GM23338 (cell line): ENCODE measurements at regions not wholly inside any gene's neighbourhood (a gene's known extent, or its start where the extent isn't known, plus 50 kb on each side); places are given as distances from the start of the nearest gene placed in this dataset.

Source experiments
- ATAC-seq: fragments of 200-7000 bp; cut with Tn5 transposase; 3 replicates; pipeline ENCODE4 v1.9.1; 2020
- DNase-seq: peaks from one replicate; pipeline ENCODE4 v3.0.0-alpha.2; 2015; ENCODE audit warnings: low spot score
- H2AFZ ChIP-seq: fragments of 200-600 bp; sonication (generic); 2 replicates; pipeline ENCODE4 v1.8.0; 2016; ENCODE audit warnings: antibody characterized with exemption, mild to moderate bottlenecking, moderate library complexity
- H3F3A ChIP-seq: fragments of 200-600 bp; sonication (generic); replicated peaks from 2 replicates; pipeline ENCODE4 v1.8.0; 2017; ENCODE audit warnings: antibody characterized with exemption, mixed run types, low read depth
- H3K27ac ChIP-seq: fragments of 200-600 bp; sonication (generic); 2 replicates; pipeline ENCODE4 v1.6.1; 2016; ENCODE audit warnings: low read depth
- H3K27me3 ChIP-seq: fragments of 200-600 bp; sonication (generic); 2 replicates; pipeline ENCODE4 v1.8.0; 2016; ENCODE audit warnings: mild to moderate bottlenecking, mixed run types, moderate library complexity; ENCODE audit not compliant: insufficient read depth
- H3K36me3 ChIP-seq: fragments of 200-600 bp; sonication (generic); 2 replicates; pipeline ENCODE4 v1.8.0; 2016; ENCODE audit warnings: mild to moderate bottlenecking; ENCODE audit not compliant: insufficient read depth
- H3K4me1 ChIP-seq: fragments of 200-600 bp; sonication (generic); 2 replicates; pipeline ENCODE4 v1.8.0; 2016; ENCODE audit warnings: mild to moderate bottlenecking, moderate library complexity; ENCODE audit not compliant: insufficient read depth
- H3K4me2 ChIP-seq: fragments of 200-600 bp; sonication (generic); 2 replicates; pipeline ENCODE4 v1.7.1; 2017; ENCODE audit warnings: mixed run types
- H3K4me3 ChIP-seq: fragments of 200-600 bp; sonication (generic); 2 replicates; pipeline ENCODE4 v1.6.1; 2016; ENCODE audit warnings: mixed run types
- H3K79me2 ChIP-seq: fragments of 200-600 bp; sonication (generic); replicated peaks from 2 replicates; pipeline ENCODE4 v1.8.0; 2017; ENCODE audit warnings: mild to moderate bottlenecking; ENCODE audit not compliant: insufficient read depth
- H3K9me2 ChIP-seq: fragments of 200-600 bp; sonication (generic); 2 replicates; pipeline ENCODE4 v1.8.0; 2017; ENCODE audit not compliant: insufficient read depth
- H4K20me1 ChIP-seq: fragments of 200-600 bp; sonication (generic); replicated peaks from 2 replicates; pipeline ENCODE4 v1.8.0; 2017; ENCODE audit warnings: mild to moderate bottlenecking; ENCODE audit not compliant: insufficient read depth
- H3K27ac Mint-ChIP-seq: 2 replicates; pipeline ENCODE4 v1.8.0; 2020; ENCODE audit warnings: inconsistent platforms, mild to moderate bottlenecking, moderate library complexity, mixed read lengths
- H3K27me3 Mint-ChIP-seq: 3 replicates; pipeline ENCODE4 v1.8.0; 2022; ENCODE audit warnings: low read depth, mild to moderate bottlenecking, moderate library complexity, mixed read lengths, inconsistent platforms; ENCODE audit not compliant: insufficient read depth, poor library complexity
- H3K36me3 Mint-ChIP-seq: 3 replicates; pipeline ENCODE4 v1.8.0; 2021; ENCODE audit warnings: low read depth, mild to moderate bottlenecking, inconsistent platforms, moderate library complexity, mixed read lengths
- H3K4me1 Mint-ChIP-seq: 3 replicates; pipeline ENCODE4 v1.8.0; 2020; ENCODE audit warnings: mild to moderate bottlenecking, inconsistent platforms, mixed read lengths
- H3K4me3 Mint-ChIP-seq: 3 replicates; pipeline ENCODE4 v1.8.0; 2021; ENCODE audit warnings: moderate library complexity, mild to moderate bottlenecking, inconsistent platforms, mixed read lengths
- H3K9me3 Mint-ChIP-seq: 3 replicates; pipeline ENCODE4 v1.8.0; 2020; ENCODE audit warnings: moderate library complexity, mild to moderate bottlenecking, inconsistent platforms, mixed read lengths
- ETS1 ChIP-seq: IDR thresholded peaks from 2 replicates; pipeline ENCODE4 v1.6.1; 2016; ENCODE audit warnings: antibody characterized with exemption
- JUNB ChIP-seq: IDR thresholded peaks from one replicate; pipeline ENCODE4 v1.6.1; 2016; ENCODE audit warnings: antibody characterized with exemption; ENCODE audit not compliant: unreplicated experiment
- NANOG ChIP-seq: IDR thresholded peaks from 2 replicates; pipeline ENCODE4 v1.6.1; 2016; ENCODE audit warnings: antibody characterized with exemption, borderline replicate concordance
- TF ChIP-seq, protein P1 (sequence below): fragments of 250-450 bp; sonication (Bioruptor Pico); IDR thresholded peaks from 2 replicates; pipeline ENCODE4 v1.5.0; 2020; ENCODE audit warnings: mild to moderate bottlenecking, moderate library complexity

- no peak overlapping the region for H2AFZ ChIP-seq
- Mint-ChIP-seq H3K9me3 (no peaks in the 10 kb centered on the region), H3K4me1 (peaks cover 68% of the 10 kb centered on the region), H3K4me3 (peak overlapping the region; percentile 24; the same call in 2 of the 3 replicates), H3K36me3 (peaks cover 3% of the 10 kb centered on the region; the same call in 2 of the 3 replicates), H3K27ac (peak overlapping the region; percentile 88), H3K27me3 (peaks cover 4% of the 10 kb centered on the region)
- H3K4me3 ChIP-seq, result peak overlapping the region; percentile 8; the same call in 1 of the 2 replicates
- peak; percentile 55 for DNase-seq
- peaks cover 20% of the 10 kb centered on the region for H3F3A ChIP-seq
- H4K20me1 ChIP-seq, result no peaks in the 10 kb centered on the region
- peaks cover 22% of the 10 kb centered on the region for H3K9me2 ChIP-seq
- ATAC-seq, result peak; percentile 85
- H3K27ac ChIP-seq, result peak overlapping the region; percentile 86
- no peaks in the 10 kb centered on the region for H3K36me3 ChIP-seq
- H3K79me2 ChIP-seq, result no peaks in the 10 kb centered on the region; the same call in 1 of the 2 replicates
- H3K4me2 ChIP-seq, result peak overlapping the region; percentile 36
- peaks cover 69% of the 10 kb centered on the region for H3K4me1 ChIP-seq
- TF ChIP-seq ETS1, result no peak
- TF ChIP-seq, protein P1, sequence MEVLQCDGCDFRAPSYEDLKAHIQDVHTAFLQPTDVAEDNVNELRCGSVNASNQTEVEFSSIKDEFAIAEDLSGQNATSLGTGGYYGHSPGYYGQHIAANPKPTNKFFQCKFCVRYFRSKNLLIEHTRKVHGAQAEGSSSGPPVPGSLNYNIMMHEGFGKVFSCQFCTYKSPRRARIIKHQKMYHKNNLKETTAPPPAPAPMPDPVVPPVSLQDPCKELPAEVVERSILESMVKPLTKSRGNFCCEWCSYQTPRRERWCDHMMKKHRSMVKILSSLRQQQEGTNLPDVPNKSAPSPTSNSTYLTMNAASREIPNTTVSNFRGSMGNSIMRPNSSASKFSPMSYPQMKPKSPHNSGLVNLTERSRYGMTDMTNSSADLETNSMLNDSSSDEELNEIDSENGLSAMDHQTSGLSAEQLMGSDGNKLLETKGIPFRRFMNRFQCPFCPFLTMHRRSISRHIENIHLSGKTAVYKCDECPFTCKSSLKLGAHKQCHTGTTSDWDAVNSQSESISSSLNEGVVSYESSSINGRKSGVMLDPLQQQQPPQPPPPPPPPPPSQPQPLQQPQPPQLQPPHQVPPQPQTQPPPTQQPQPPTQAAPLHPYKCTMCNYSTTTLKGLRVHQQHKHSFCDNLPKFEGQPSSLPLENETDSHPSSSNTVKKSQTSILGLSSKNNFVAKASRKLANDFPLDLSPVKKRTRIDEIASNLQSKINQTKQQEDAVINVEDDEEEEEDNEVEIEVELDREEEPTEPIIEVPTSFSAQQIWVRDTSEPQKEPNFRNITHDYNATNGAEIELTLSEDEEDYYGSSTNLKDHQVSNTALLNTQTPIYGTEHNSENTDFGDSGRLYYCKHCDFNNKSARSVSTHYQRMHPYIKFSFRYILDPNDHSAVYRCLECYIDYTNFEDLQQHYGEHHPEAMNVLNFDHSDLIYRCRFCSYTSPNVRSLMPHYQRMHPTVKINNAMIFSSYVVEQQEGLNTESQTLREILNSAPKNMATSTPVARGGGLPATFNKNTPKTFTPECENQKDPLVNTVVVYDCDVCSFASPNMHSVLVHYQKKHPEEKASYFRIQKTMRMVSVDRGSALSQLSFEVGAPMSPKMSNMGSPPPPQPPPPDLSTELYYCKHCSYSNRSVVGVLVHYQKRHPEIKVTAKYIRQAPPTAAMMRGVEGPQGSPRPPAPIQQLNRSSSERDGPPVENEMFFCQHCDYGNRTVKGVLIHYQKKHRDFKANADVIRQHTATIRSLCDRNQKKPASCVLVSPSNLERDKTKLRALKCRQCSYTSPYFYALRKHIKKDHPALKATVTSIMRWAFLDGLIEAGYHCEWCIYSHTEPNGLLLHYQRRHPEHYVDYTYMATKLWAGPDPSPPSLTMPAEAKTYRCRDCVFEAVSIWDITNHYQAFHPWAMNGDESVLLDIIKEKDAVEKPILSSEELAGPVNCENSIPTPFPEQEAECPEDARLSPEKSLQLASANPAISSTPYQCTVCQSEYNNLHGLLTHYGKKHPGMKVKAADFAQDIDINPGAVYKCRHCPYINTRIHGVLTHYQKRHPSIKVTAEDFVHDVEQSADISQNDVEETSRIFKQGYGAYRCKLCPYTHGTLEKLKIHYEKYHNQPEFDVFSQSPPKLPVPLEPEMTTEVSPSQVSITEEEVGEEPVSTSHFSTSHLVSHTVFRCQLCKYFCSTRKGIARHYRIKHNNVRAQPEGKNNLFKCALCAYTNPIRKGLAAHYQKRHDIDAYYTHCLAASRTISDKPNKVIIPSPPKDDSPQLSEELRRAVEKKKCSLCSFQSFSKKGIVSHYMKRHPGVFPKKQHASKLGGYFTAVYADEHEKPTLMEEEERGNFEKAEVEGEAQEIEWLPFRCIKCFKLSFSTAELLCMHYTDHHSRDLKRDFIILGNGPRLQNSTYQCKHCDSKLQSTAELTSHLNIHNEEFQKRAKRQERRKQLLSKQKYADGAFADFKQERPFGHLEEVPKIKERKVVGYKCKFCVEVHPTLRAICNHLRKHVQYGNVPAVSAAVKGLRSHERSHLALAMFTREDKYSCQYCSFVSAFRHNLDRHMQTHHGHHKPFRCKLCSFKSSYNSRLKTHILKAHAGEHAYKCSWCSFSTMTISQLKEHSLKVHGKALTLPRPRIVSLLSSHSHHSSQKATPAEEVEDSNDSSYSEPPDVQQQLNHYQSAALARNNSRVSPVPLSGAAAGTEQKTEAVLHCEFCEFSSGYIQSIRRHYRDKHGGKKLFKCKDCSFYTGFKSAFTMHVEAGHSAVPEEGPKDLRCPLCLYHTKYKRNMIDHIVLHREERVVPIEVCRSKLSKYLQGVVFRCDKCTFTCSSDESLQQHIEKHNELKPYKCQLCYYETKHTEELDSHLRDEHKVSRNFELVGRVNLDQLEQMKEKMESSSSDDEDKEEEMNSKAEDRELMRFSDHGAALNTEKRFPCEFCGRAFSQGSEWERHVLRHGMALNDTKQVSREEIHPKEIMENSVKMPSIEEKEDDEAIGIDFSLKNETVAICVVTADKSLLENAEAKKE (CRISPR knock-in tag), result peak; percentile 98
- no peak for TF ChIP-seq JUNB
- TF ChIP-seq NANOG, result peak; percentile 31
- H3K27me3 ChIP-seq, result no peaks in the 10 kb centered on the region
Measured at GRCh38 chr11:121372671-121373429, 79.3 kb upstream of the SORL1 start.
